ENCODE measurements at regions not wholly inside any gene's neighbourhood (a gene's known extent, or its start where the extent isn't known, plus 50 kb on each side); places are given as distances from the start of the nearest gene placed in this dataset.

GRCh38 chr16:51055434-51055833, 95.6 kb downstream of the SALL1 start:
- TF ChIP-seq, protein P1, sequence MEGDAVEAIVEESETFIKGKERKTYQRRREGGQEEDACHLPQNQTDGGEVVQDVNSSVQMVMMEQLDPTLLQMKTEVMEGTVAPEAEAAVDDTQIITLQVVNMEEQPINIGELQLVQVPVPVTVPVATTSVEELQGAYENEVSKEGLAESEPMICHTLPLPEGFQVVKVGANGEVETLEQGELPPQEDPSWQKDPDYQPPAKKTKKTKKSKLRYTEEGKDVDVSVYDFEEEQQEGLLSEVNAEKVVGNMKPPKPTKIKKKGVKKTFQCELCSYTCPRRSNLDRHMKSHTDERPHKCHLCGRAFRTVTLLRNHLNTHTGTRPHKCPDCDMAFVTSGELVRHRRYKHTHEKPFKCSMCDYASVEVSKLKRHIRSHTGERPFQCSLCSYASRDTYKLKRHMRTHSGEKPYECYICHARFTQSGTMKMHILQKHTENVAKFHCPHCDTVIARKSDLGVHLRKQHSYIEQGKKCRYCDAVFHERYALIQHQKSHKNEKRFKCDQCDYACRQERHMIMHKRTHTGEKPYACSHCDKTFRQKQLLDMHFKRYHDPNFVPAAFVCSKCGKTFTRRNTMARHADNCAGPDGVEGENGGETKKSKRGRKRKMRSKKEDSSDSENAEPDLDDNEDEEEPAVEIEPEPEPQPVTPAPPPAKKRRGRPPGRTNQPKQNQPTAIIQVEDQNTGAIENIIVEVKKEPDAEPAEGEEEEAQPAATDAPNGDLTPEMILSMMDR (IDR thresholded peaks at IDR 0.05): no peak
- intact Hi-C loops (cut with DNase I): no loop called here
- Histone ChIP-seq H3K36me3 (ENCODE audit: insufficient read depth in 1 of 2, low read depth in 1 of 2) (no peaks in the 10 kb centered on the region), H3K9me3 (no peaks in the 10 kb centered on the region), H3K4me3 (no peak overlapping the region), H3K27me3 (ENCODE audit: insufficient read depth in 3 of 3, low read length in 2 of 3) (peaks cover 0 to 5% (median 0%) of the 10 kb centered on the region in 3 donors), H3K27ac (no peak overlapping the region), H3K4me1 (no peaks in the 10 kb centered on the region)
- WGBS, 3 donors: 86 to 90% (median 88%) methylated on average over 9 of the region's 9 CpGs
- no peak for ATAC-seq
- DNase-seq: no peak

- no peak overlapping the region for H3K4me3 ChIP-seq
- H3K27ac ChIP-seq: no peak overlapping the region
- TF ChIP-seq, protein P1 (IDR thresholded peaks at IDR 0.05): no peak
- H3K9me3 ChIP-seq: no peaks in the 10 kb centered on the region
- no peaks in the 10 kb centered on the region for H3K4me1 ChIP-seq
- no peak for ATAC-seq
- DNase-seq: no peak
- peaks cover 0 to 5% (median 0%) of the 10 kb centered on the region in 3 donors for H3K27me3 ChIP-seq (ENCODE audit: insufficient read depth in 3 of 3, low read length in 2 of 3)
- WGBS, 3 donors: 45 to 56% (median 53%) methylated on average over 2 of the region's 2 CpGs
- intact Hi-C loops (cut with DNase I): no loop called here
- H3K36me3 ChIP-seq (ENCODE audit: insufficient read depth in 1 of 2, low read depth in 1 of 2): no peaks in the 10 kb centered on the region
These were observed 97.3 kb downstream of the SALL1 start for GRCh38 chr16:51053775-51054174.

GRCh38 chr16:51051671-51052070, 99.4 kb downstream of the SALL1 start:
- 80 to 88% (median 85%) methylated on average over 1 of the region's 1 CpG for WGBS, 3 donors
- Histone ChIP-seq H3K4me1 (no peaks in the 10 kb centered on the region), H3K27ac (no peak overlapping the region), H3K4me3 (no peak overlapping the region), H3K36me3 (ENCODE audit: insufficient read depth in 1 of 2, low read depth in 1 of 2) (no peaks in the 10 kb centered on the region), H3K9me3 (no peaks in the 10 kb centered on the region), H3K27me3 (ENCODE audit: insufficient read depth in 3 of 3, low read length in 2 of 3) (peaks cover 0 to 5% (median 0%) of the 10 kb centered on the region in 3 donors)
- ATAC-seq: no peak
- TF ChIP-seq, protein P1 (IDR thresholded peaks at IDR 0.05): no peak
- no peak for DNase-seq
- intact Hi-C loops (cut with DNase I): no loop called here

DNA sequence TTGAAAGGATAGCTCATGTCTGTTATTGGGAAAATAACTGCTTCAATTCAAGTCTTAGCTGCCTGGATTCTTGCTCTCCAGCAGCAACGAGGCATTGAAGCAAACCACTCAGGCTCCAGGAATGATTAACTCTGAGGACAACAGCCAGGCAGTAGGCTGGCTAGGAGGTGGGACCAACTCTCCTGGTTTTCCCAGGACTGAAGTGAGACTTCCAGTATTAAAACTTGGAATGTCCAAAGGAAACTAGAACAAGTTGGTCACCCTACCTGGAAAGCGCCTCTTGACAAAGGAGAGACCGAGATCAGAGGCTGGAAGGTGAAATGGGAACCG, 100.7 kb downstream of the SALL1 start:
- no peak overlapping the region for H3K27ac ChIP-seq
- DNase-seq (no peak), ATAC-seq (no peak)
- no peaks in the 10 kb centered on the region for H3K36me3 ChIP-seq (ENCODE audit: insufficient read depth in 1 of 2, low read depth in 1 of 2)
- H3K27me3 ChIP-seq (ENCODE audit: insufficient read depth in 3 of 3, low read length in 2 of 3): peaks cover 0 to 4% (median 0%) of the 10 kb centered on the region in 3 donors
- intact Hi-C loops (cut with DNase I): no loop called here
- 70 to 80% (median 73%) methylated on average over 4 of the region's 4 CpGs for WGBS, 3 donors
- no peaks in the 10 kb centered on the region for H3K4me1 ChIP-seq
- no peaks in the 10 kb centered on the region for H3K9me3 ChIP-seq
- no peak overlapping the region for H3K4me3 ChIP-seq
- TF ChIP-seq, protein P1 (IDR thresholded peaks at IDR 0.05): no peak

GRCh38 chr16:51049678-51050376, 101.2 kb downstream of the SALL1 start:
- WGBS, 3 donors: 70 to 85% (median 83%) methylated on average over 3 of the region's 3 CpGs

More at GRCh38 chr16:51049678-51050376, 101.2 kb downstream of the SALL1 start:
- no peaks in the 10 kb centered on the region for H3K27me3 ChIP-seq (ENCODE audit: insufficient read depth in 3 of 3, low read length in 2 of 3)
- no peaks in the 10 kb centered on the region for H3K9me3 ChIP-seq
- TF ChIP-seq, protein P1 (IDR thresholded peaks at IDR 0.05): no peak
- H3K4me1 ChIP-seq: no peaks in the 10 kb centered on the region
- ATAC-seq (no peak), DNase-seq (no peak)
- H3K27ac ChIP-seq: no peak overlapping the region
- H3K36me3 ChIP-seq (ENCODE audit: insufficient read depth in 1 of 2, low read depth in 1 of 2): no peaks in the 10 kb centered on the region
- intact Hi-C loops (cut with DNase I): no loop called here
- no peak overlapping the region for H3K4me3 ChIP-seq
